GM23338 (cell line): ENCODE measurements at regions not wholly inside any gene's neighbourhood (a gene's known extent, or its start where the extent isn't known, plus 50 kb on each side); places are given as distances from the start of the nearest gene placed in this dataset.

ENCODE experiments used
- ATAC-seq: fragments of 200-7000 bp; cut with Tn5 transposase; 3 replicates; pipeline ENCODE4 v1.9.1; 2020
- DNase-seq: peaks from one replicate; pipeline ENCODE4 v3.0.0-alpha.2; 2015; ENCODE audit warnings: low spot score
- H2AFZ ChIP-seq: fragments of 200-600 bp; sonication (generic); 2 replicates; pipeline ENCODE4 v1.8.0; 2016; ENCODE audit warnings: antibody characterized with exemption, mild to moderate bottlenecking, moderate library complexity
- H3F3A ChIP-seq: fragments of 200-600 bp; sonication (generic); replicated peaks from 2 replicates; pipeline ENCODE4 v1.8.0; 2017; ENCODE audit warnings: antibody characterized with exemption, mixed run types, low read depth
- H3K27ac ChIP-seq: fragments of 200-600 bp; sonication (generic); 2 replicates; pipeline ENCODE4 v1.6.1; 2016; ENCODE audit warnings: low read depth
- H3K27me3 ChIP-seq: fragments of 200-600 bp; sonication (generic); 2 replicates; pipeline ENCODE4 v1.8.0; 2016; ENCODE audit warnings: mild to moderate bottlenecking, mixed run types, moderate library complexity; ENCODE audit not compliant: insufficient read depth
- H3K36me3 ChIP-seq: fragments of 200-600 bp; sonication (generic); 2 replicates; pipeline ENCODE4 v1.8.0; 2016; ENCODE audit warnings: mild to moderate bottlenecking; ENCODE audit not compliant: insufficient read depth
- H3K4me1 ChIP-seq: fragments of 200-600 bp; sonication (generic); 2 replicates; pipeline ENCODE4 v1.8.0; 2016; ENCODE audit warnings: mild to moderate bottlenecking, moderate library complexity; ENCODE audit not compliant: insufficient read depth
- H3K4me2 ChIP-seq: fragments of 200-600 bp; sonication (generic); 2 replicates; pipeline ENCODE4 v1.7.1; 2017; ENCODE audit warnings: mixed run types
- H3K4me3 ChIP-seq: fragments of 200-600 bp; sonication (generic); 2 replicates; pipeline ENCODE4 v1.6.1; 2016; ENCODE audit warnings: mixed run types
- H3K79me2 ChIP-seq: fragments of 200-600 bp; sonication (generic); replicated peaks from 2 replicates; pipeline ENCODE4 v1.8.0; 2017; ENCODE audit warnings: mild to moderate bottlenecking; ENCODE audit not compliant: insufficient read depth
- H3K9me2 ChIP-seq: fragments of 200-600 bp; sonication (generic); 2 replicates; pipeline ENCODE4 v1.8.0; 2017; ENCODE audit not compliant: insufficient read depth
- H4K20me1 ChIP-seq: fragments of 200-600 bp; sonication (generic); replicated peaks from 2 replicates; pipeline ENCODE4 v1.8.0; 2017; ENCODE audit warnings: mild to moderate bottlenecking; ENCODE audit not compliant: insufficient read depth
- H3K27ac Mint-ChIP-seq: 2 replicates; pipeline ENCODE4 v1.8.0; 2020; ENCODE audit warnings: inconsistent platforms, mild to moderate bottlenecking, moderate library complexity, mixed read lengths
- H3K27me3 Mint-ChIP-seq: 3 replicates; pipeline ENCODE4 v1.8.0; 2022; ENCODE audit warnings: low read depth, mild to moderate bottlenecking, moderate library complexity, mixed read lengths, inconsistent platforms; ENCODE audit not compliant: insufficient read depth, poor library complexity
- H3K36me3 Mint-ChIP-seq: 3 replicates; pipeline ENCODE4 v1.8.0; 2021; ENCODE audit warnings: low read depth, mild to moderate bottlenecking, inconsistent platforms, moderate library complexity, mixed read lengths
- H3K4me1 Mint-ChIP-seq: 3 replicates; pipeline ENCODE4 v1.8.0; 2020; ENCODE audit warnings: mild to moderate bottlenecking, inconsistent platforms, mixed read lengths
- H3K4me3 Mint-ChIP-seq: 3 replicates; pipeline ENCODE4 v1.8.0; 2021; ENCODE audit warnings: moderate library complexity, mild to moderate bottlenecking, inconsistent platforms, mixed read lengths
- H3K9me3 Mint-ChIP-seq: 3 replicates; pipeline ENCODE4 v1.8.0; 2020; ENCODE audit warnings: moderate library complexity, mild to moderate bottlenecking, inconsistent platforms, mixed read lengths
- EZH2 ChIP-seq: fragments of 200-600 bp; sonication (generic); IDR thresholded peaks from one replicate; pipeline ENCODE4 v1.8.0; 2017; ENCODE audit warnings: antibody characterized with exemption, mild to moderate bottlenecking, low read depth; ENCODE audit not compliant: unreplicated experiment
- JUNB ChIP-seq: IDR thresholded peaks from one replicate; pipeline ENCODE4 v1.6.1; 2016; ENCODE audit warnings: antibody characterized with exemption; ENCODE audit not compliant: unreplicated experiment
- POLR2AphosphoS5 ChIP-seq: IDR thresholded peaks from 2 replicates; pipeline ENCODE4 v1.6.1; 2016; ENCODE audit warnings: antibody characterized with exemption, low read depth
- STAT1 ChIP-seq: IDR thresholded peaks from one replicate; pipeline ENCODE4 v1.6.1; 2016; ENCODE audit warnings: antibody characterized with exemption; ENCODE audit not compliant: unreplicated experiment
- ZNF331 ChIP-seq: fragments of 250-450 bp; sonication (Bioruptor Pico); IDR thresholded peaks from 2 replicates; pipeline ENCODE4 v1.5.0; 2020; ENCODE audit warnings: low read depth, mild to moderate bottlenecking, moderate library complexity
- TF ChIP-seq, protein P1 (sequence below), 2 experiments: fragments of 200-600 bp in 1 of 2; sonication (generic) in 1 of 2; conservative IDR thresholded peaks; 2 replicates each; pipeline versions ENCODE4 v1.5.1 to v1.6.1; 2016 to 2017; ENCODE audit warnings: antibody characterized with exemption in 2 of 2, low read depth in 2 of 2, mild to moderate bottlenecking in 2 of 2, moderate library complexity in 1 of 2
- TF ChIP-seq, protein P2 (sequence below): IDR thresholded peaks from one replicate; pipeline ENCODE4 v1.6.1; 2018; ENCODE audit warnings: antibody characterized with exemption; ENCODE audit not compliant: unreplicated experiment
- TF ChIP-seq, protein P3 (sequence below): fragments of 250-450 bp; sonication (Bioruptor Pico); IDR thresholded peaks from 2 replicates; pipeline ENCODE4 v1.5.0; 2020; ENCODE audit warnings: mild to moderate bottlenecking, moderate library complexity

DNA sequence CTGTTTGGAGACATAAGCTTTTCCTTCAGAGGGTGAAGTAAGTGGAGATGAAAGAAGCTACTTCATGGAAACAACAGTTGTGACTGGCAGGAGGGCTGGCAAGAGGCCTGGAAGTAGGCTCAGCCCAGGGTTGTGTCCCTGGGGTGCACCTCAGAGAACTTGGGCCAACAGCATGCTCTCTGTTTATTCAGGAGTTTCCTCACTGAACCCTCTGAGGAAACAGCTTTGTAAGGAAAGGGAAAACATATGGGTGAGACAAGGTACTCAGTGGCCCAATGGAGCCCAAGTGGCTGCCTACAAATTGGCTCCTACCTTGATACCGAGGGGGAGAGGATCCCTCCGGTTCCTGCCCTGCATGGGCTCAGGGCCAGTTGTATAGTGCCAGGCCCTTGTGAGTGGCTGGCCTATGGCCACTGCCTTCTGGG is 115.5 kb upstream of the ITGA6 start (continued):
- TF ChIP-seq, protein P1, sequence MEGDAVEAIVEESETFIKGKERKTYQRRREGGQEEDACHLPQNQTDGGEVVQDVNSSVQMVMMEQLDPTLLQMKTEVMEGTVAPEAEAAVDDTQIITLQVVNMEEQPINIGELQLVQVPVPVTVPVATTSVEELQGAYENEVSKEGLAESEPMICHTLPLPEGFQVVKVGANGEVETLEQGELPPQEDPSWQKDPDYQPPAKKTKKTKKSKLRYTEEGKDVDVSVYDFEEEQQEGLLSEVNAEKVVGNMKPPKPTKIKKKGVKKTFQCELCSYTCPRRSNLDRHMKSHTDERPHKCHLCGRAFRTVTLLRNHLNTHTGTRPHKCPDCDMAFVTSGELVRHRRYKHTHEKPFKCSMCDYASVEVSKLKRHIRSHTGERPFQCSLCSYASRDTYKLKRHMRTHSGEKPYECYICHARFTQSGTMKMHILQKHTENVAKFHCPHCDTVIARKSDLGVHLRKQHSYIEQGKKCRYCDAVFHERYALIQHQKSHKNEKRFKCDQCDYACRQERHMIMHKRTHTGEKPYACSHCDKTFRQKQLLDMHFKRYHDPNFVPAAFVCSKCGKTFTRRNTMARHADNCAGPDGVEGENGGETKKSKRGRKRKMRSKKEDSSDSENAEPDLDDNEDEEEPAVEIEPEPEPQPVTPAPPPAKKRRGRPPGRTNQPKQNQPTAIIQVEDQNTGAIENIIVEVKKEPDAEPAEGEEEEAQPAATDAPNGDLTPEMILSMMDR (conservative IDR thresholded peaks at IDR 0.05; ENCODE audit: low read depth in 2 of 2): no peak
- no peak for TF ChIP-seq EZH2
- no peak for TF ChIP-seq JUNB
- TF ChIP-seq, protein P2, sequence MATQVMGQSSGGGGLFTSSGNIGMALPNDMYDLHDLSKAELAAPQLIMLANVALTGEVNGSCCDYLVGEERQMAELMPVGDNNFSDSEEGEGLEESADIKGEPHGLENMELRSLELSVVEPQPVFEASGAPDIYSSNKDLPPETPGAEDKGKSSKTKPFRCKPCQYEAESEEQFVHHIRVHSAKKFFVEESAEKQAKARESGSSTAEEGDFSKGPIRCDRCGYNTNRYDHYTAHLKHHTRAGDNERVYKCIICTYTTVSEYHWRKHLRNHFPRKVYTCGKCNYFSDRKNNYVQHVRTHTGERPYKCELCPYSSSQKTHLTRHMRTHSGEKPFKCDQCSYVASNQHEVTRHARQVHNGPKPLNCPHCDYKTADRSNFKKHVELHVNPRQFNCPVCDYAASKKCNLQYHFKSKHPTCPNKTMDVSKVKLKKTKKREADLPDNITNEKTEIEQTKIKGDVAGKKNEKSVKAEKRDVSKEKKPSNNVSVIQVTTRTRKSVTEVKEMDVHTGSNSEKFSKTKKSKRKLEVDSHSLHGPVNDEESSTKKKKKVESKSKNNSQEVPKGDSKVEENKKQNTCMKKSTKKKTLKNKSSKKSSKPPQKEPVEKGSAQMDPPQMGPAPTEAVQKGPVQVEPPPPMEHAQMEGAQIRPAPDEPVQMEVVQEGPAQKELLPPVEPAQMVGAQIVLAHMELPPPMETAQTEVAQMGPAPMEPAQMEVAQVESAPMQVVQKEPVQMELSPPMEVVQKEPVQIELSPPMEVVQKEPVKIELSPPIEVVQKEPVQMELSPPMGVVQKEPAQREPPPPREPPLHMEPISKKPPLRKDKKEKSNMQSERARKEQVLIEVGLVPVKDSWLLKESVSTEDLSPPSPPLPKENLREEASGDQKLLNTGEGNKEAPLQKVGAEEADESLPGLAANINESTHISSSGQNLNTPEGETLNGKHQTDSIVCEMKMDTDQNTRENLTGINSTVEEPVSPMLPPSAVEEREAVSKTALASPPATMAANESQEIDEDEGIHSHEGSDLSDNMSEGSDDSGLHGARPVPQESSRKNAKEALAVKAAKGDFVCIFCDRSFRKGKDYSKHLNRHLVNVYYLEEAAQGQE: no peak
- no peak for TF ChIP-seq STAT1

DNA sequence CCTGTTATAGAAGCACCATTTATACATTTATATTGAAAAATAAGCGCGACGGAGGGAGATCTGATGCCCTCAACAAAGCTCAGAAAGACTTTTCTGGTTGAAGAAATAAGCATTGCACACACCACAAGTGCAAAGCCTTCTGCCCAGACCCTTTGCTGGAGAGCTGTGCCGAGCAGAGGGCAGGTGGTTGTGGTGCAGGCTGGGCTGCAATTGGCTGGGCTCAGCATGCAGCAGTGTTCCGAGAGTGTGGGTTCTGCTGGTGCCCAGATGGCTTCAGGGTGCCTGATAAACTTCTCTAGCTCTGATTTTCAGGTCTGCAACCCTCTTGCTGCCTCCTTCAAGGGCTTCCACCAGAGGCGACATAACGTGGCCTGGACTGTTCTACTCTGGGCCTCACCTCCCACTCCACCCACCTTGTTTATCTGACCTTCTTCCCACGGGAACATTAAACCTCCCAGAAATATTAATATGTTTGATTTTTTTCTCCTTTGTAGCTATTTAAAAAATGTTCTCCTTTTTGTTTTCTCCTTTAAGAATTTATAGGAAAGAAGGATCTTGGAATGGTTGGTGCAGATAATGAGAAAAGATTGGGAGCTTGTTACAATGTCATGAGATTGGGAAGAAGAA is 113.6 kb upstream of the ITGA6 start:
- peaks cover 5% of the 10 kb centered on the region; the same call in 2 of the 3 replicates for H3K9me3 Mint-ChIP-seq
- no peaks in the 10 kb centered on the region for H4K20me1 ChIP-seq
- no peaks in the 10 kb centered on the region for H3K4me1 ChIP-seq
- TF ChIP-seq JUNB: no peak
- TF ChIP-seq, protein P3, sequence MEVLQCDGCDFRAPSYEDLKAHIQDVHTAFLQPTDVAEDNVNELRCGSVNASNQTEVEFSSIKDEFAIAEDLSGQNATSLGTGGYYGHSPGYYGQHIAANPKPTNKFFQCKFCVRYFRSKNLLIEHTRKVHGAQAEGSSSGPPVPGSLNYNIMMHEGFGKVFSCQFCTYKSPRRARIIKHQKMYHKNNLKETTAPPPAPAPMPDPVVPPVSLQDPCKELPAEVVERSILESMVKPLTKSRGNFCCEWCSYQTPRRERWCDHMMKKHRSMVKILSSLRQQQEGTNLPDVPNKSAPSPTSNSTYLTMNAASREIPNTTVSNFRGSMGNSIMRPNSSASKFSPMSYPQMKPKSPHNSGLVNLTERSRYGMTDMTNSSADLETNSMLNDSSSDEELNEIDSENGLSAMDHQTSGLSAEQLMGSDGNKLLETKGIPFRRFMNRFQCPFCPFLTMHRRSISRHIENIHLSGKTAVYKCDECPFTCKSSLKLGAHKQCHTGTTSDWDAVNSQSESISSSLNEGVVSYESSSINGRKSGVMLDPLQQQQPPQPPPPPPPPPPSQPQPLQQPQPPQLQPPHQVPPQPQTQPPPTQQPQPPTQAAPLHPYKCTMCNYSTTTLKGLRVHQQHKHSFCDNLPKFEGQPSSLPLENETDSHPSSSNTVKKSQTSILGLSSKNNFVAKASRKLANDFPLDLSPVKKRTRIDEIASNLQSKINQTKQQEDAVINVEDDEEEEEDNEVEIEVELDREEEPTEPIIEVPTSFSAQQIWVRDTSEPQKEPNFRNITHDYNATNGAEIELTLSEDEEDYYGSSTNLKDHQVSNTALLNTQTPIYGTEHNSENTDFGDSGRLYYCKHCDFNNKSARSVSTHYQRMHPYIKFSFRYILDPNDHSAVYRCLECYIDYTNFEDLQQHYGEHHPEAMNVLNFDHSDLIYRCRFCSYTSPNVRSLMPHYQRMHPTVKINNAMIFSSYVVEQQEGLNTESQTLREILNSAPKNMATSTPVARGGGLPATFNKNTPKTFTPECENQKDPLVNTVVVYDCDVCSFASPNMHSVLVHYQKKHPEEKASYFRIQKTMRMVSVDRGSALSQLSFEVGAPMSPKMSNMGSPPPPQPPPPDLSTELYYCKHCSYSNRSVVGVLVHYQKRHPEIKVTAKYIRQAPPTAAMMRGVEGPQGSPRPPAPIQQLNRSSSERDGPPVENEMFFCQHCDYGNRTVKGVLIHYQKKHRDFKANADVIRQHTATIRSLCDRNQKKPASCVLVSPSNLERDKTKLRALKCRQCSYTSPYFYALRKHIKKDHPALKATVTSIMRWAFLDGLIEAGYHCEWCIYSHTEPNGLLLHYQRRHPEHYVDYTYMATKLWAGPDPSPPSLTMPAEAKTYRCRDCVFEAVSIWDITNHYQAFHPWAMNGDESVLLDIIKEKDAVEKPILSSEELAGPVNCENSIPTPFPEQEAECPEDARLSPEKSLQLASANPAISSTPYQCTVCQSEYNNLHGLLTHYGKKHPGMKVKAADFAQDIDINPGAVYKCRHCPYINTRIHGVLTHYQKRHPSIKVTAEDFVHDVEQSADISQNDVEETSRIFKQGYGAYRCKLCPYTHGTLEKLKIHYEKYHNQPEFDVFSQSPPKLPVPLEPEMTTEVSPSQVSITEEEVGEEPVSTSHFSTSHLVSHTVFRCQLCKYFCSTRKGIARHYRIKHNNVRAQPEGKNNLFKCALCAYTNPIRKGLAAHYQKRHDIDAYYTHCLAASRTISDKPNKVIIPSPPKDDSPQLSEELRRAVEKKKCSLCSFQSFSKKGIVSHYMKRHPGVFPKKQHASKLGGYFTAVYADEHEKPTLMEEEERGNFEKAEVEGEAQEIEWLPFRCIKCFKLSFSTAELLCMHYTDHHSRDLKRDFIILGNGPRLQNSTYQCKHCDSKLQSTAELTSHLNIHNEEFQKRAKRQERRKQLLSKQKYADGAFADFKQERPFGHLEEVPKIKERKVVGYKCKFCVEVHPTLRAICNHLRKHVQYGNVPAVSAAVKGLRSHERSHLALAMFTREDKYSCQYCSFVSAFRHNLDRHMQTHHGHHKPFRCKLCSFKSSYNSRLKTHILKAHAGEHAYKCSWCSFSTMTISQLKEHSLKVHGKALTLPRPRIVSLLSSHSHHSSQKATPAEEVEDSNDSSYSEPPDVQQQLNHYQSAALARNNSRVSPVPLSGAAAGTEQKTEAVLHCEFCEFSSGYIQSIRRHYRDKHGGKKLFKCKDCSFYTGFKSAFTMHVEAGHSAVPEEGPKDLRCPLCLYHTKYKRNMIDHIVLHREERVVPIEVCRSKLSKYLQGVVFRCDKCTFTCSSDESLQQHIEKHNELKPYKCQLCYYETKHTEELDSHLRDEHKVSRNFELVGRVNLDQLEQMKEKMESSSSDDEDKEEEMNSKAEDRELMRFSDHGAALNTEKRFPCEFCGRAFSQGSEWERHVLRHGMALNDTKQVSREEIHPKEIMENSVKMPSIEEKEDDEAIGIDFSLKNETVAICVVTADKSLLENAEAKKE (CRISPR knock-in tag): no peak
- no peak for TF ChIP-seq POLR2AphosphoS5
- TF ChIP-seq EZH2: no peak
- no peak for TF ChIP-seq ZNF331
- TF ChIP-seq, protein P1 (conservative IDR thresholded peaks at IDR 0.05; ENCODE audit: low read depth in 2 of 2): no peak
- H2AFZ ChIP-seq: no peak overlapping the region
- ATAC-seq (no peak), DNase-seq (no peak)
- H3K27me3 ChIP-seq: no peaks in the 10 kb centered on the region
- H3K4me3 ChIP-seq: no peak overlapping the region
- H3K27me3 Mint-ChIP-seq: peaks cover 5% of the 10 kb centered on the region
- no peak overlapping the region for H3K27ac Mint-ChIP-seq
- H3K4me3 Mint-ChIP-seq: no peak overlapping the region
- peaks cover 8% of the 10 kb centered on the region; the same call in 1 of the 2 replicates for H3K9me2 ChIP-seq
- no peaks in the 10 kb centered on the region for H3K36me3 ChIP-seq
- H3K79me2 ChIP-seq: no peaks in the 10 kb centered on the region
- H3F3A ChIP-seq: no peaks in the 10 kb centered on the region
- no peaks in the 10 kb centered on the region; the same call in 2 of the 3 replicates for H3K4me1 Mint-ChIP-seq
- no peak overlapping the region for H3K27ac ChIP-seq
- H3K4me2 ChIP-seq: no peak overlapping the region
- peaks cover 4% of the 10 kb centered on the region; the same call in 1 of the 3 replicates for H3K36me3 Mint-ChIP-seq
